ENCODE measurements at regions not wholly inside any gene's neighbourhood (a gene's known extent, or its start where the extent isn't known, plus 50 kb on each side); places are given as distances from the start of the nearest gene placed in this dataset.

- TF ChIP-seq POLR2A (IDR thresholded peaks at IDR 0.05; ENCODE audit: low read depth, low read length) (no peak), TAF1 (IDR thresholded peaks at IDR 0.05; ENCODE audit: low read depth, low read length) (no peak)
These were observed 83.5 kb upstream of the SERPINE2 start for GRCh38 chr2:224122542-224122941.
